Right renal cortex interstitium (tissue), 3 donors: ENCODE measurements at regions not wholly inside any gene's neighbourhood (a gene's known extent, or its start where the extent isn't known, plus 50 kb on each side); places are given as distances from the start of the nearest gene placed in this dataset.

Source experiments
- DNase-seq, 3 donors: peaks; one replicate each; pipeline ENCODE4 v3.0.0-alpha.2; 2013; ENCODE audit warnings: low read depth in 3 of 3, low spot score in 2 of 3

- DNase-seq, result no peak
Observed at GRCh38 chr5:68406767-68407241, 191.2 kb downstream of the PIK3R1 start.

GRCh38 chr5:68407311-68408239, 192.0 kb downstream of the PIK3R1 start:
- DNase-seq, result no peak

GRCh38 chr5:68408345-68408871, 192.9 kb downstream of the PIK3R1 start:
- DNase-seq, result no peak

DNA sequence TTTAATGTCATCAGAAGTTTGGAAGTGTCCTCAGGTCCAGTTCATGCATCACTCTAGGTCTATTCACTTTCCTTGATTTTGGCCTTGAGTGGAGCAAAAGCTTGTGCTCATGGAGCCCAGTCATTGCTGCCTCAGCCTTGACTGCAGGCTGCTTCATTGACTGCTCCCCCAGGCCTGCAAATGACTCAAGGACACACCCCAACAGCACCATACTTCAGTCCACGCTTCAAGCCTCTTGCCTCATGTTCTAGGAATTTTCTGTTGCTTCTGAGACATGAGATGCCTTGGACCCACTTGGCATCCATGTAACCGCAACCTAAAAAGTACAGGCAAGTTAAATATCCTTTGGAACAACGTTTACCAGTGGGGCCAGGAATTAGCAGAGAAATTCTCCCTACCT, 193.7 kb downstream of the PIK3R1 start:
- no peak for DNase-seq

DNA sequence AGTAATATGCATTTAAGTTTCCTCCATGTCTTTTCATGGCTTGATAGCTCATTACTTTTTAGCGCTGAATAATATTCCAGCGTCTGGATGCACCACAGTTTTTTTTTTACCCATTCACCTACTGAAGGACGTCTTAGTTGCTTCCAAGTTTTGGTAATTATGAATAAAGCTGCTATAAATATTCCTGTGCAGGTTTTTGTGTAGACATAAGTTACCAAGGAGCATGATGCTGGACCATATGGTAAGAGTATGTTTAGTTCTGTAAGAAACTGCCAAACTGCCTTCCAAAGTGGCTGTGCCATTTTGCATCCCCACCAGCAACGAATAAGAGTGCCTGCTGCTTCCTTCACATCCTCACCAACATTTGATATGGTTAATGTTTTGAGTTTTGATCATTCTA, 195.6 kb downstream of the PIK3R1 start:
- no peak for DNase-seq

GRCh38 chr5:68415177-68416085, 199.9 kb downstream of the PIK3R1 start:
- DNase-seq, result no peak

DNA sequence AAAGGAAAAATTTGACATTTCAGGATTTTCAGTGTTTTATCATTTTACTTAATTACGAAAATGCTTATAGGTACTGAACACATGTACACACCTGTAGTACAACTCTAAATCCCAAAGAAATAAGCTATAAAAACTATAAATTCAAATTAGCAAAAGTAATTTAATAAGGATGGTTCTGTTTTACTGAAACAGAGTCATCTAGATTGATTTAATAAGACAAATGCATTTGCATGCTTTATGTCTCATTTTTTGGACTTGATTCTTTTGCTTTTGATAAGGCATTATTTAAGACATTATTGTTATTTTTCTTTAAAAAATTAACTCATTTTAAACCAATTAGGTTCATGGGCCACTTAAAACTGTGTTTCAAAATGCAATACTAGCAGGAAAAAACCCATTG, 201.2 kb downstream of the PIK3R1 start:
- no peak for DNase-seq

DNA sequence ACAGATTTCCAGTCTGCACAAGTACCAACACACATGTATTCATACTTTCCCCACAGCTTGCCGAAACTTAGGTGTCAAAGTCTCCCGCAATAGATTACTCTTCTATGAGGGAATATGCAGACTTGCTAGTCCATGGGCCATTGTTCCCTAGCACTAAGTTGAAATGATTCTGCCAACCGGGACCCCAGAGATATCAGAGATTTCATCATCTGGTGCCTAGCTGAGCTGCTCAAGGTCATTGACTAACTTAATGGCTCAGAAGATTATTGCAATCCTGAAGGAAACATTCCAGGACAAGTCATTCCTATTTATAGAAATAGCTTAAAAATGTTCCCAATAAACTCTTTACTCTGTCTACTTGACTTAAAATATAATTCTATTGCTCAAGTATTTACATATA, 202.6 kb downstream of the PIK3R1 start:
- DNase-seq, result no peak

- DNase-seq, result no peak
Observed at GRCh38 chr5:68418680-68419079, 203.1 kb downstream of the PIK3R1 start.

GRCh38 chr5:68419081-68419636, 203.6 kb downstream of the PIK3R1 start:
- DNase-seq, result no peak

- DNase-seq, result no peak
Observed at GRCh38 chr5:68419637-68420452, 204.3 kb downstream of the PIK3R1 start.

- DNase-seq, result no peak
Observed at GRCh38 chr5:68420476-68421344, 205.2 kb downstream of the PIK3R1 start.

- no peak for DNase-seq
Observed at GRCh38 chr5:68421485-68422220, 206.1 kb downstream of the PIK3R1 start.

DNA sequence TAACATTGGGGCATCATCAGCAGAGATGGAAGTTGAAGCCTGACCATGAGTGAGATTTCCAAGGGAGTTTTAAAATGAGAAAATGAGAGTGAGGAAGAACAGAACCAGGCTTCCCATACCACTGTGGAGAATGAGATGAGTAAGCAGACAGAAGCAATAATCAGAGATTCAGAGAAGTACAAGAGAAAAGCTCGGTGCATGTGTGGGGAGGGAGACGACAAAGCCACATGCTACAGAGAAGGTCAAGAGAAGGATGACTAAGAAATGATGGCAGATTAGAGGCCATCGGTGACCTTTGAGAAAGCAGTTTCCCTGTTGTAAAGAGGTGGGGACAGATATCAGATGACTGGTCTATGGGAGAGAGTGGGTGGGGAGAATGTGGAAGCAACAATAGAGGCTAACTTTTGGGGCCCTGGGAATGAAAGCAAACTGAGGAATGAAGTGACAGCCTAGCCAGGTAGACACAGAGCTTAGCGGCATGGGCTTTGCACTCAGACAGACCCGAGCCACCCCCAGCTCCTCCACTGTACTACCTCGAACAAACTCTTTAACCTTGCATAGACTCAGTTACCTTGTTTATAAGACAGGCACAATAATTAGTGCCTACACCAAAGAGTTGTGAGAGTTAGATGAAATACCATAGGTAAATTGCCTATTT, 207.7 kb downstream of the PIK3R1 start:
- DNase-seq, result no peak

- DNase-seq, result no peak
Observed at GRCh38 chr5:68424799-68425537, 209.4 kb downstream of the PIK3R1 start.

DNA sequence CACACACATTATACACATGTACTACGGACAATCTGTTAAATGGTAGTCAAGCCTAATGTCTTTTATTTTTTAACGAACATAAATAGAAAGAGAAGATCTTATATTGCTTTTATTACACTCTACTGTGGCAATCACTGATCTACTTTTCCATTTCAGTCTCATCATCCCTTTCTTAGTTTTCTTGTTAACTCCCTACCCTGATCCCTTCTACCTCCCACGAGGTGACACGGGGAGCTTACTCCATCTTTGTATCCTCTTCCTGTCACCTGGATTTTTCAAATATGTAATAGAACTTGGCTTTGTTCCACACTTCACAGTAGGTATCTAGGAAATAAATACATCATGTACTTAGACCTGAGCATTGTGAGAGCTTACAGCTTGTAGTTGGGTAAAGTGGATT, 211.0 kb downstream of the PIK3R1 start:
- DNase-seq, result no peak

GRCh38 chr5:68428231-68428811, 212.8 kb downstream of the PIK3R1 start:
- no peak for DNase-seq
